ENCODE measurements at regions not wholly inside any gene's neighbourhood (a gene's known extent, or its start where the extent isn't known, plus 50 kb on each side); places are given as distances from the start of the nearest gene placed in this dataset.
A peak's percentile ranks its signal among the peaks of the same experiment; 100 is the strongest.

GRCh38 chr4:176383273-176384077 is 63.7 kb downstream of the SPCS3 start:
- no peak for DNase-seq (ENCODE audit: low spot score)

- no peak for DNase-seq (ENCODE audit: low spot score)
Measured at GRCh38 chr4:176385601-176386000, 65.8 kb downstream of the SPCS3 start.

GRCh38 chr4:176387571-176387970 is 67.8 kb downstream of the SPCS3 start:
- DNase-seq (ENCODE audit: low spot score), result no peak

- DNase-seq (ENCODE audit: low spot score), result peak; percentile 1
Measured at GRCh38 chr4:176393306-176394013, 73.7 kb downstream of the SPCS3 start.

GRCh38 chr4:176400816-176401461 is 81.2 kb downstream of the SPCS3 start:
- no peak for DNase-seq (ENCODE audit: low spot score)

- DNase-seq (ENCODE audit: low spot score), result no peak
Measured at GRCh38 chr4:176404621-176405020, 84.9 kb downstream of the SPCS3 start.

- no peak for DNase-seq (ENCODE audit: low spot score)
Measured at GRCh38 chr4:176406297-176406696, 86.5 kb downstream of the SPCS3 start.

- DNase-seq (ENCODE audit: low spot score), result no peak
Measured at GRCh38 chr4:176406736-176407135, 87.0 kb downstream of the SPCS3 start.

- no peak for DNase-seq (ENCODE audit: low spot score)
Measured at GRCh38 chr4:176409627-176410026, 89.9 kb downstream of the SPCS3 start.

GRCh38 chr4:176413171-176413570 is 93.4 kb downstream of the SPCS3 start:
- DNase-seq (ENCODE audit: low spot score), result no peak

GRCh38 chr4:176422001-176422400 is 102.2 kb downstream of the SPCS3 start:
- DNase-seq (ENCODE audit: low spot score), result no peak

- no peak for DNase-seq (ENCODE audit: low spot score)
Measured at GRCh38 chr4:176422511-176422910, 102.7 kb downstream of the SPCS3 start.

- no peak for DNase-seq (ENCODE audit: low spot score)
Measured at GRCh38 chr4:176425035-176425434, 105.3 kb downstream of the SPCS3 start.

- DNase-seq (ENCODE audit: low spot score), result no peak
Measured at GRCh38 chr4:176432811-176433540, 113.2 kb downstream of the SPCS3 start.

- DNase-seq (ENCODE audit: low spot score), result no peak
Measured at GRCh38 chr4:176433983-176434382, 114.2 kb downstream of the SPCS3 start.

GRCh38 chr4:176435901-176436292 is 116.1 kb downstream of the SPCS3 start:
- no peak for DNase-seq (ENCODE audit: low spot score)

- no peak for DNase-seq (ENCODE audit: low spot score)
Measured at GRCh38 chr4:176436293-176436973, 116.7 kb downstream of the SPCS3 start.

- no peak for DNase-seq (ENCODE audit: low spot score)
Measured at GRCh38 chr4:176437756-176438155, 118.0 kb downstream of the SPCS3 start.

- DNase-seq (ENCODE audit: low spot score), result no peak
Measured at GRCh38 chr4:176438401-176438800, 118.6 kb downstream of the SPCS3 start.

GRCh38 chr4:176439611-176440010 is 119.8 kb downstream of the SPCS3 start:
- no peak for DNase-seq (ENCODE audit: low spot score)

- DNase-seq (ENCODE audit: low spot score), result no peak
Measured at GRCh38 chr4:176440698-176441097, 120.9 kb downstream of the SPCS3 start.

GRCh38 chr4:176441594-176441993 is 121.8 kb downstream of the SPCS3 start:
- DNase-seq (ENCODE audit: low spot score), result no peak
